HCT116 (cell line): ENCODE measurements at regions not wholly inside any gene's neighbourhood (a gene's known extent, or its start where the extent isn't known, plus 50 kb on each side); places are given as distances from the start of the nearest gene placed in this dataset.

Experiments
- CTCF ChIP-seq, 3 experiments: fragments of 200-600 bp in 1 of 3; sonication (generic) in 1 of 3; IDR thresholded peaks in 2 of 3; conservative IDR thresholded peaks in 1 of 3; 2 replicates each; pipeline ENCODE4 v1.5.1; 2012 to 2017; ENCODE audit warnings: low read depth in 2 of 3, low read length in 2 of 3, antibody characterized with exemption in 1 of 3, borderline replicate concordance in 1 of 3, control low read depth in 1 of 3, mild to moderate bottlenecking in 1 of 3, mixed read lengths in 1 of 3, mixed run types in 1 of 3, moderate library complexity in 1 of 3; ENCODE audit not compliant: insufficient read depth in 1 of 3
- EZH2 ChIP-seq: fragments of 200-600 bp; sonication (generic); IDR thresholded peaks from 2 replicates; pipeline ENCODE4 v1.6.1; 2017; ENCODE audit warnings: antibody characterized with exemption, mixed run types
- JUND ChIP-seq: IDR thresholded peaks from 2 replicates; pipeline ENCODE4 v1.6.1; 2012
- RAD21 ChIP-seq: IDR thresholded peaks from 2 replicates; pipeline ENCODE4 v1.6.1; 2012; ENCODE audit warnings: low read depth, mild to moderate bottlenecking

DNA sequence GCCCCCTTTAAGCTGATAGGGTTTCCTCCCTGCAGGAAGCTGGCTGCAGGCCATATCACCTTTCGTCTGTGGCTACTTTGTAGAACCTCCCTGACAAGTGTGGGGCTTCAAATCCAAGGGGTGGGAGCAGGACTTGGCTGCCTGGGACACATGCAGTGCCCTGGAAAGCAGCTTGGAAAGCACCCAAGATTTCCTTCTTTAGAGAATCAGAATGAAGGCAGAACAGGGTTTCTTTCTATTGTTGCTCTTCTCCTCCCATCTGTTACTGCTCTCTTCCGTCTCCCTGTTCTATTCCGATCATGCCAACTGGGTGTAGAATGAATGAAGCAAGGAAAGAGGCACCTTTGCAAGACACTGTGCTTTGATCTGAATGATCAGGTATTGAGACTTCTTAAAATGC lies 282.2 kb downstream of the MED10 start:
- TF ChIP-seq JUND, result no peak
- no peak for TF ChIP-seq CTCF (IDR thresholded peaks at IDR 0.05 in 2 of 3, conservative IDR thresholded peaks at IDR 0.05 in 1 of 3; ENCODE audit: borderline replicate concordance in 1 of 3, insufficient read depth in 1 of 3, low read depth in 2 of 3, low read length in 2 of 3)
- TF ChIP-seq EZH2, result no peak
- TF ChIP-seq RAD21, result no peak
